HG02870 (cell line): ENCODE measurements at regions not wholly inside any gene's neighbourhood (a gene's known extent, or its start where the extent isn't known, plus 50 kb on each side); places are given as distances from the start of the nearest gene placed in this dataset.

ENCODE experiments used
- ATAC-seq: cut with Tn5 transposase; IDR thresholded peaks from one replicate; pipeline ENCODE4 v1.9.1; 2021; ENCODE audit warnings: mild to moderate bottlenecking, moderate library complexity; ENCODE audit not compliant: unreplicated experiment

GRCh38 chr7:68642727-68643126 lies 955.5 kb upstream of the AUTS2 start:
- ATAC-seq, result no peak

- ATAC-seq, result no peak
These were observed 934.9 kb upstream of the AUTS2 start for GRCh38 chr7:68663392-68663791.

- ATAC-seq, result no peak
These were observed 927.2 kb upstream of the AUTS2 start for GRCh38 chr7:68671046-68671445.

GRCh38 chr7:68671671-68672070 lies 926.6 kb upstream of the AUTS2 start:
- no peak for ATAC-seq

- ATAC-seq, result no peak
These were observed 923.4 kb upstream of the AUTS2 start for GRCh38 chr7:68674826-68675225.

GRCh38 chr7:68676813-68677535 lies 921.3 kb upstream of the AUTS2 start:
- ATAC-seq, result no peak

- no peak for ATAC-seq
These were observed 920.1 kb upstream of the AUTS2 start for GRCh38 chr7:68678196-68678595.

- ATAC-seq, result no peak
These were observed 918.6 kb upstream of the AUTS2 start for GRCh38 chr7:68679459-68680234.

- ATAC-seq, result no peak
These were observed 917.9 kb upstream of the AUTS2 start for GRCh38 chr7:68680235-68680872.

GRCh38 chr7:68682910-68683309 lies 915.4 kb upstream of the AUTS2 start:
- no peak for ATAC-seq

GRCh38 chr7:68684246-68684839 lies 913.9 kb upstream of the AUTS2 start:
- ATAC-seq, result no peak

- ATAC-seq, result no peak
These were observed 913.3 kb upstream of the AUTS2 start for GRCh38 chr7:68684996-68685395.

GRCh38 chr7:68688416-68689086 lies 909.7 kb upstream of the AUTS2 start:
- ATAC-seq, result no peak

- no peak for ATAC-seq
These were observed 909.2 kb upstream of the AUTS2 start for GRCh38 chr7:68689087-68689433.

GRCh38 chr7:68691261-68692216 lies 906.7 kb upstream of the AUTS2 start:
- no peak for ATAC-seq

GRCh38 chr7:68692511-68692910 lies 905.8 kb upstream of the AUTS2 start:
- no peak for ATAC-seq

- no peak for ATAC-seq
These were observed 903.6 kb upstream of the AUTS2 start for GRCh38 chr7:68694656-68695055.

GRCh38 chr7:68697796-68698280 lies 900.4 kb upstream of the AUTS2 start:
- no peak for ATAC-seq

GRCh38 chr7:68699090-68699711 lies 899.1 kb upstream of the AUTS2 start:
- no peak for ATAC-seq
